GM13977 (cell line): ENCODE measurements at regions not wholly inside any gene's neighbourhood (a gene's known extent, or its start where the extent isn't known, plus 50 kb on each side); places are given as distances from the start of the nearest gene placed in this dataset.

Experiments
- DNase-seq: peaks from one replicate; pipeline ENCODE4 v3.0.0; 2012; ENCODE audit warnings: low spot score
- CTCF ChIP-seq: IDR thresholded peaks from 2 replicates; pipeline ENCODE4 v1.5.1; 2012; ENCODE audit warnings: mild to moderate bottlenecking, control low read depth; ENCODE audit not compliant: insufficient read depth; ENCODE audit errors: extremely low read depth, missing control alignments
- in situ Hi-C: fragments of 300-500 bp; cut with MboI; formaldehyde crosslinking; loops from one replicate; pipeline ENCODE4 v1.12.0; 2022; ENCODE audit warnings: low sequenced_read_pairs, low pct_unique_long_range_greater_than_20kb, mixed read lengths, inconsistent platforms; ENCODE audit not compliant: unreplicated experiment

- no peak for TF ChIP-seq CTCF
- no peak for DNase-seq
- in situ Hi-C loops = no loop called here
These were observed 732.6 kb downstream of the CCSER2 start for GRCh38 chr10:85060944-85061343.

GRCh38 chr10:85061401-85061800 is 733.0 kb downstream of the CCSER2 start:
- DNase-seq = no peak
- in situ Hi-C loops = no loop called here
- TF ChIP-seq CTCF = no peak

- in situ Hi-C loops = no loop called here
- no peak for DNase-seq
- TF ChIP-seq CTCF = no peak
These were observed 739.6 kb downstream of the CCSER2 start for GRCh38 chr10:85067955-85068354.

- TF ChIP-seq CTCF = no peak
- in situ Hi-C loops = no loop called here
- no peak for DNase-seq
These were observed 752.5 kb downstream of the CCSER2 start for GRCh38 chr10:85080934-85081333.

- no peak for TF ChIP-seq CTCF
- in situ Hi-C loops = no loop called here
- no peak for DNase-seq
These were observed 770.6 kb downstream of the CCSER2 start for GRCh38 chr10:85098835-85099521.

- no peak for TF ChIP-seq CTCF
- DNase-seq = no peak
- in situ Hi-C loops = no loop called here
These were observed 772.1 kb downstream of the CCSER2 start for GRCh38 chr10:85100495-85100894.
